ENCODE measurements at regions not wholly inside any gene's neighbourhood (a gene's known extent, or its start where the extent isn't known, plus 50 kb on each side); places are given as distances from the start of the nearest gene placed in this dataset.

DNA sequence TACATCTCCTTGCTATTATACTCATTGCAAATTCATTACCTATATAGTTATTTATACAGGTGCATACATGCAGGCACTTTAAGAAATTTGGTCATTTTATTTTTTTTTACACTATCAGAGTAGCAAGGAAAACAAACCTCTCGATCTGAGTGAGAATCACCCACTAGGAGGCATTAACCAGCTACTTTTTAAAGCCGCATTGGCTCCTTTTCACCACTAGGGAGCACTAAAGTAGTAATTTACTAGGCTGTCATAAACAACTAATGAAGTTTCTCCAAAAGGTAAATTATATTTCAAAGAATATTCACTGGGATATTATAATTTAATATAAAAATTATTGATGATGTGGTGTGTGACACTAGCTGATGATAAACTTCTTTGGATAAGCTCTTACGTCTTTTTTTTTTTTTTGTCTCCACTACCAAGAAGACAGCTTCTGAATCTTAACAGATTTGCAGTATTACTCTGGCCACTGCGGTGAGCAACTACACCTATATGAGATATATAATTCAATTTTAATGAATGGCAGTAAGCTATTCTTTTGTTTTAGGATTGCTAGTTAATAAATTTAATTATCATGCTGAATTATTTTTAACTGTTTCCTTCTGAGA, 101.9 kb downstream of the NOL4 start:
- peak; percentile 88 for TF ChIP-seq CTCF (IDR thresholded peaks at IDR 0.05; ENCODE audit: insufficient read depth, low read length)
- H3K4me3 ChIP-seq (ENCODE audit: low read depth, low read length): no peak overlapping the region
- DNase-seq (ENCODE audit: low read depth): peak; percentile 58

- peak; percentile 3 for DNase-seq (ENCODE audit: low read depth)
Measured at GRCh38 chr18:34121200-34121721, 103.5 kb downstream of the NOL4 start.

DNA sequence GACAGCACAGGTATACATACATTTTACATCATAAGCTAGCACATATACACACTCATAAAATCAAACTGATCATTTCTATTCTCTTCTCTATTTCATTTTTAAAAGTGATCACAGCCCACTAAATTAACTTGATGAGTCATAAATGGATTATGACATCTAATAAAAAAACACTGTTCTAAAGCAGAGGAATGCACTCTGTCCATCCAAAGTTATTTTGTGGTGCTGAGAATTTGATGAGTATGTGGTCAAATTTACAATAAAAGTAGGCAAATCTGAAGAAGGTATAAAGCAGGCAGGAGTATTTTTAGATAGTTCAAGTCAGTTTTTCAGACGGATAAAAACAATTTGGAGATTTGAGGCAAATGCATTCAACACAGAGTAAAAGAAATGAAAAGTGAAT, 104.4 kb downstream of the NOL4 start:
- DNase-seq (ENCODE audit: low read depth): no peak
- TF ChIP-seq CTCF (IDR thresholded peaks at IDR 0.05; ENCODE audit: insufficient read depth, low read length): no peak
- no peak overlapping the region for H3K4me3 ChIP-seq (ENCODE audit: low read depth, low read length)

More at GRCh38 chr18:34121200-34121721, 103.5 kb downstream of the NOL4 start:
- H3K4me3 ChIP-seq (ENCODE audit: low read depth, low read length): no peak overlapping the region
- TF ChIP-seq CTCF (IDR thresholded peaks at IDR 0.05; ENCODE audit: insufficient read depth, low read length): no peak

DNA sequence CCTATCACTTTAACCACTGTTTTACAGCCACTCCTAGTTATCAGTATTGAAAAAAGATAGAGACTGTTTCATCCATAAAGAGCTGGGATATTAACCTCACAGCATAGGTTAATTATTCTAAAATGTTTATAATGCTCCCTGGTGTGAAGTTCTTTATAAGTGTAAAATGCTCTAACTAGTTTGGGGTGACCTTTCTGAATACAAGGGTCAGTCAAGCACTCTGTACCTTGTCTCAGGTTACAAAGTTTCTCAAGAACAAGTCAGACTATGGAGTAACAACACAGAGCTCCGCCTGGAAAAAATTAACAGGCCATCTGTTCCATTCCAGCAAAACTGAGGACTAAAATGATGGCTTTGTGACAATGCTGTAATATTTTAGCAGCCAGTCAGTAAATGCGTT, 107.4 kb downstream of the NOL4 start:
- DNase-seq (ENCODE audit: low read depth): no peak
- no peak for TF ChIP-seq CTCF (IDR thresholded peaks at IDR 0.05; ENCODE audit: insufficient read depth, low read length)
- no peak overlapping the region for H3K4me3 ChIP-seq (ENCODE audit: low read depth, low read length)

GRCh38 chr18:34115409-34116081, 109.2 kb downstream of the NOL4 start:
- DNase-seq (ENCODE audit: low read depth): peak; percentile 2
- no peak for TF ChIP-seq CTCF (IDR thresholded peaks at IDR 0.05; ENCODE audit: insufficient read depth, low read length)
- H3K4me3 ChIP-seq (ENCODE audit: low read depth, low read length): no peak overlapping the region

- no peak overlapping the region for H3K4me3 ChIP-seq (ENCODE audit: low read depth, low read length)
- DNase-seq (ENCODE audit: low read depth): no peak
Measured at GRCh38 chr18:34114996-34115395, 109.7 kb downstream of the NOL4 start.

More at GRCh38 chr18:34114996-34115395, 109.7 kb downstream of the NOL4 start:
- no peak for TF ChIP-seq CTCF (IDR thresholded peaks at IDR 0.05; ENCODE audit: insufficient read depth, low read length)
